K562 (cell line): ENCODE measurements at regions not wholly inside any gene's neighbourhood (a gene's known extent, or its start where the extent isn't known, plus 50 kb on each side); places are given as distances from the start of the nearest gene placed in this dataset.
A peak's percentile ranks its signal among the peaks of the same experiment; 100 is the strongest.

Experiments used
- ASH1L ChIP-seq: fragments of 450-650 bp; IDR thresholded peaks from 2 replicates; pipeline ENCODE4 v1.6.1; 2018; ENCODE audit warnings: borderline replicate concordance, mild to moderate bottlenecking, low read depth; ENCODE audit not compliant: partially characterized antibody
- ATF1 ChIP-seq, 2 experiments: fragments of 450-650 bp in 1 of 2; IDR thresholded peaks; 2 replicates each; pipeline ENCODE4 v1.6.1; 2016; ENCODE audit warnings: missing compliant biosample characterization in 1 of 2, missing genetic modification characterization in 1 of 2
- ATF4 ChIP-seq: fragments of 450-650 bp; formaldehyde crosslinking; IDR thresholded peaks from 2 replicates; pipeline ENCODE4 v1.4.0; 2022; ENCODE audit warnings: mild to moderate bottlenecking, moderate library complexity
- BMI1 ChIP-seq: fragments of 150-350 bp; IDR thresholded peaks from 2 replicates; pipeline ENCODE4 v1.6.1; 2014; ENCODE audit warnings: low read length
- BRF2 ChIP-seq: IDR thresholded peaks from 3 replicates; pipeline ENCODE4 v1.6.1; 2011; ENCODE audit warnings: borderline replicate concordance, mild to moderate bottlenecking; ENCODE audit not compliant: insufficient read length, insufficient read depth
- CBFA2T3 ChIP-seq: fragments of 450-650 bp; IDR thresholded peaks from 2 replicates; pipeline ENCODE4 v1.6.1; 2017
- FOXP4 ChIP-seq: sonication (generic); formaldehyde crosslinking; IDR thresholded peaks from 2 replicates; pipeline ENCODE4 v1.8.0; 2022; ENCODE audit warnings: mild to moderate bottlenecking, missing genetic modification reagents, borderline replicate concordance
- GABPB2 ChIP-seq: fragments of 250-450 bp; sonication (Bioruptor Pico); conservative IDR thresholded peaks from 2 replicates; pipeline ENCODE4 v1.5.1; 2021; ENCODE audit warnings: mild to moderate bottlenecking
- GATA2 ChIP-seq: sonication (generic); formaldehyde crosslinking; IDR thresholded peaks from 2 replicates; pipeline ENCODE4 v1.4.0; 2020; ENCODE audit warnings: mild to moderate bottlenecking, missing genetic modification reagents
- HMGN3 ChIP-seq: IDR thresholded peaks from 2 replicates; pipeline ENCODE4 v1.6.1; 2011; ENCODE audit warnings: borderline replicate concordance, low read depth, mild to moderate bottlenecking, mixed read lengths, low read length; ENCODE audit not compliant: insufficient read length; ENCODE audit errors: extremely low read depth
- IFI16 ChIP-seq: fragments of 250-450 bp; sonication (Bioruptor Pico); IDR thresholded peaks from 2 replicates; pipeline ENCODE4 v2.1.2; 2022; ENCODE audit warnings: mild to moderate bottlenecking, inconsistent platforms
- KDM1A ChIP-seq, 2 experiments: fragments of 450-650 bp; IDR thresholded peaks; 2 replicates each; pipeline ENCODE4 v1.6.1; 2016; ENCODE audit warnings: mild to moderate bottlenecking in 2 of 2
- MEIS2 ChIP-seq: fragments of 450-650 bp; IDR thresholded peaks from 2 replicates; pipeline ENCODE4 v1.6.1; 2014; ENCODE audit warnings: mild to moderate bottlenecking; ENCODE audit not compliant: partially characterized antibody
- NFE2L1 ChIP-seq: fragments of 450-650 bp; IDR thresholded peaks from 2 replicates; pipeline ENCODE4 v1.6.1; 2016; ENCODE audit warnings: missing genetic modification characterization, low read depth, mild to moderate bottlenecking, missing compliant biosample characterization, moderate library complexity, borderline replicate concordance
- POLR3A ChIP-seq: IDR thresholded peaks from 2 replicates; pipeline ENCODE4 v1.6.1; 2011; ENCODE audit warnings: borderline replicate concordance, mild to moderate bottlenecking, moderate library complexity; ENCODE audit not compliant: insufficient read length, insufficient read depth; ENCODE audit errors: extremely low read depth
- SIN3A ChIP-seq, 2 experiments: fragments of 150-350 bp in 1 of 2; IDR thresholded peaks; 2 replicates each; pipeline ENCODE4 v1.6.1; 2011 to 2016; ENCODE audit warnings: borderline replicate concordance in 2 of 2, low read depth in 2 of 2, low read length in 2 of 2, mild to moderate bottlenecking in 2 of 2, moderate library complexity in 2 of 2; ENCODE audit not compliant: control insufficient read depth in 1 of 2
- SREBF2 ChIP-seq: sonication (generic); formaldehyde crosslinking; IDR thresholded peaks from 2 replicates; pipeline ENCODE4 v1.4.0; 2020; ENCODE audit warnings: mild to moderate bottlenecking, missing genetic modification reagents
- STAT6 ChIP-seq: sonication (generic); formaldehyde crosslinking; IDR thresholded peaks from 2 replicates; pipeline ENCODE4 v1.8.1; 2023; ENCODE audit warnings: mild to moderate bottlenecking, missing genetic modification reagents
- ZKSCAN3 ChIP-seq: fragments of 250-450 bp; sonication (Bioruptor Pico); IDR thresholded peaks from 2 replicates; pipeline ENCODE4 v1.4.0; 2020
- ZNF174 ChIP-seq: fragments of 250-450 bp; sonication (Bioruptor Pico); IDR thresholded peaks from 2 replicates; pipeline ENCODE4 v1.4.0; 2020; ENCODE audit warnings: mild to moderate bottlenecking
- ZNF217 ChIP-seq: sonication (generic); formaldehyde crosslinking; IDR thresholded peaks from 2 replicates; pipeline ENCODE4 v1.8.0; 2022; ENCODE audit warnings: mild to moderate bottlenecking, missing genetic modification reagents
- ZNF24 ChIP-seq: fragments of 450-650 bp; IDR thresholded peaks from 2 replicates; pipeline ENCODE4 v1.6.1; 2016

GRCh38 chr12:47360771-47361388, 281.1 kb upstream of the AMIGO2 start (continued):
- TF ChIP-seq SIN3A (IDR thresholded peaks at IDR 0.05; ENCODE audit: borderline replicate concordance in 2 of 2, control insufficient read depth in 1 of 2, low read depth in 2 of 2, low read length in 2 of 2) (no peak), HMGN3 (peak; percentile 52), ZNF24 (no peak), GATA2 (CRISPR knock-in tag) (peak; percentile 63), NFE2L1 (tag) (no peak), CBFA2T3 (peak; percentile 86), ATF1 (CRISPR knock-in tag; IDR thresholded peaks at IDR 0.05) (no peak), ATF1 (tag; IDR thresholded peaks at IDR 0.05) (peak; percentile 48; the same call in 1 of the 2 replicates), BRF2 (no peak), FOXP4 (CRISPR knock-in tag) (no peak), KDM1A (IDR thresholded peaks at IDR 0.05) (peak; percentile 89 to 90), ATF4 (CRISPR knock-in tag) (no peak), GABPB2 (CRISPR knock-in tag) (no peak), IFI16 (no peak), ZKSCAN3 (CRISPR knock-in tag) (no peak), ASH1L (no peak), BMI1 (no peak), SREBF2 (CRISPR knock-in tag) (no peak), ZNF174 (CRISPR knock-in tag) (no peak), ZNF217 (CRISPR knock-in tag) (no peak), STAT6 (CRISPR knock-in tag) (no peak), POLR3A (no peak), MEIS2 (peak; percentile 44)
